HPDE6-E6E7 (cell line): ENCODE measurements at regions not wholly inside any gene's neighbourhood (a gene's known extent, or its start where the extent isn't known, plus 50 kb on each side); places are given as distances from the start of the nearest gene placed in this dataset.

Experiments used
- DNase-seq: peaks from one replicate; pipeline ENCODE4 v3.0.0; 2011; ENCODE audit warnings: missing footprints; ENCODE audit errors: extremely low spot score

- no peak for DNase-seq
These were observed 665.7 kb downstream of the ZNF674 start for GRCh38 chrX:45879512-45879911.

- DNase-seq, result no peak
These were observed 669.0 kb downstream of the ZNF674 start for GRCh38 chrX:45876206-45876605.

GRCh38 chrX:45873781-45874180 is 671.4 kb downstream of the ZNF674 start:
- no peak for DNase-seq

GRCh38 chrX:45872480-45872879 is 671.8 kb upstream of the DIPK2B start:
- DNase-seq, result no peak

GRCh38 chrX:45868425-45868824 is 667.7 kb upstream of the DIPK2B start:
- no peak for DNase-seq

GRCh38 chrX:45862801-45863200 is 662.1 kb upstream of the DIPK2B start:
- DNase-seq, result no peak

- no peak for DNase-seq
These were observed 659.8 kb upstream of the DIPK2B start for GRCh38 chrX:45860450-45860849.

GRCh38 chrX:45859407-45859806 is 658.7 kb upstream of the DIPK2B start:
- DNase-seq, result no peak

- no peak for DNase-seq
These were observed 652.2 kb upstream of the DIPK2B start for GRCh38 chrX:45852884-45853283.

- DNase-seq, result no peak
These were observed 650.8 kb upstream of the DIPK2B start for GRCh38 chrX:45851434-45851991.

- DNase-seq, result no peak
These were observed 650.2 kb upstream of the DIPK2B start for GRCh38 chrX:45850775-45851433.

- DNase-seq, result no peak
These were observed 649.6 kb upstream of the DIPK2B start for GRCh38 chrX:45850197-45850774.

- DNase-seq, result no peak
These were observed 648.7 kb upstream of the DIPK2B start for GRCh38 chrX:45849261-45849862.

GRCh38 chrX:45847961-45848360 is 647.3 kb upstream of the DIPK2B start:
- DNase-seq, result no peak

- no peak for DNase-seq
These were observed 645.7 kb upstream of the DIPK2B start for GRCh38 chrX:45846328-45846727.

GRCh38 chrX:45845142-45845541 is 644.5 kb upstream of the DIPK2B start:
- no peak for DNase-seq

GRCh38 chrX:45843518-45843917 is 642.8 kb upstream of the DIPK2B start:
- no peak for DNase-seq

- DNase-seq, result no peak
These were observed 642.2 kb upstream of the DIPK2B start for GRCh38 chrX:45842926-45843315.

GRCh38 chrX:45842207-45842925 is 641.7 kb upstream of the DIPK2B start:
- DNase-seq, result no peak

- no peak for DNase-seq
These were observed 639.8 kb upstream of the DIPK2B start for GRCh38 chrX:45840411-45840950.

- no peak for DNase-seq
These were observed 629.7 kb upstream of the DIPK2B start for GRCh38 chrX:45830343-45830742.

GRCh38 chrX:45824471-45824870 is 623.8 kb upstream of the DIPK2B start:
- peak; percentile 76 for DNase-seq
